Neural progenitor cell (in vitro differentiated cells): ENCODE measurements at regions not wholly inside any gene's neighbourhood (a gene's known extent, or its start where the extent isn't known, plus 50 kb on each side); places are given as distances from the start of the nearest gene placed in this dataset.

Experiments
- DNase-seq: peaks from one replicate; pipeline ENCODE4 v3.0.0-alpha.2; 2016; ENCODE audit warnings: low spot score
- H2AFZ ChIP-seq: fragments of 200-600 bp; sonication (generic); replicated peaks from 2 replicates; pipeline ENCODE4 v1.6.1; 2016; ENCODE audit warnings: antibody characterized with exemption
- H3F3A ChIP-seq: fragments of 200-600 bp; sonication (generic); 2 replicates; pipeline ENCODE4 v1.6.1; 2016; ENCODE audit warnings: antibody characterized with exemption, low read depth
- H3K27ac ChIP-seq: fragments of 200-600 bp; sonication (generic); 2 replicates; pipeline ENCODE4 v1.5.1; 2016; ENCODE audit warnings: mild to moderate bottlenecking
- H3K27me3 ChIP-seq: fragments of 200-600 bp; sonication (generic); 2 replicates; pipeline ENCODE4 v1.6.1; 2016; ENCODE audit warnings: mild to moderate bottlenecking, moderate library complexity
- H3K36me3 ChIP-seq: fragments of 200-600 bp; sonication (generic); 2 replicates; pipeline ENCODE4 v1.5.1; 2016
- H3K4me1 ChIP-seq: fragments of 200-600 bp; sonication (generic); 2 replicates; pipeline ENCODE4 v1.6.1; 2016; ENCODE audit warnings: mixed run types
- H3K4me2 ChIP-seq: fragments of 200-600 bp; sonication (generic); 2 replicates; pipeline ENCODE4 v1.6.1; 2016
- H3K4me3 ChIP-seq: fragments of 200-600 bp; sonication (generic); 2 replicates; pipeline ENCODE4 v1.5.1; 2016
- H3K79me2 ChIP-seq: fragments of 200-600 bp; sonication (generic); 2 replicates; pipeline ENCODE4 v1.6.1; 2016; ENCODE audit warnings: low read depth
- H3K9ac ChIP-seq: fragments of 200-600 bp; sonication (generic); 2 replicates; pipeline ENCODE4 v1.6.1; 2016
- H3K9me3 ChIP-seq: fragments of 200-600 bp; sonication (generic); 2 replicates; pipeline ENCODE4 v1.5.1; 2016; ENCODE audit warnings: low read depth
- H4K20me1 ChIP-seq: fragments of 200-600 bp; sonication (generic); 2 replicates; pipeline ENCODE4 v1.6.1; 2016; ENCODE audit warnings: low read depth
- H3K27ac Mint-ChIP-seq: 3 replicates; pipeline ENCODE4 v1.8.0; 2021; ENCODE audit warnings: mixed read lengths
- H3K27me3 Mint-ChIP-seq: 2 replicates; pipeline ENCODE4 v1.8.0; 2022; ENCODE audit warnings: low read depth, mild to moderate bottlenecking, inconsistent platforms, moderate library complexity, mixed read lengths; ENCODE audit not compliant: insufficient read depth
- H3K36me3 Mint-ChIP-seq: 3 replicates; pipeline ENCODE4 v1.8.0; 2021; ENCODE audit warnings: mixed read lengths
- H3K4me1 Mint-ChIP-seq: 3 replicates; pipeline ENCODE4 v1.8.0; 2021; ENCODE audit warnings: mixed read lengths
- H3K4me3 Mint-ChIP-seq: 3 replicates; pipeline ENCODE4 v1.8.0; 2021; ENCODE audit warnings: mild to moderate bottlenecking, moderate library complexity, mixed read lengths
- H3K9me3 Mint-ChIP-seq: 3 replicates; pipeline ENCODE4 v1.8.0; 2020; ENCODE audit warnings: mixed read lengths
- CTCF ChIP-seq: fragments of 200-600 bp; sonication (generic); IDR thresholded peaks from 2 replicates; pipeline ENCODE4 v1.5.1; 2017; ENCODE audit warnings: antibody characterized with exemption, mild to moderate bottlenecking
- EZH2 ChIP-seq: fragments of 200-600 bp; sonication (generic); IDR thresholded peaks from 2 replicates; pipeline ENCODE4 v1.6.1; 2017; ENCODE audit warnings: antibody characterized with exemption, mild to moderate bottlenecking, moderate library complexity
- EZH2phosphoT487 ChIP-seq: fragments of 200-600 bp; sonication (generic); IDR thresholded peaks from 2 replicates; pipeline ENCODE4 v1.6.1; 2017; ENCODE audit warnings: antibody characterized with exemption

DNA sequence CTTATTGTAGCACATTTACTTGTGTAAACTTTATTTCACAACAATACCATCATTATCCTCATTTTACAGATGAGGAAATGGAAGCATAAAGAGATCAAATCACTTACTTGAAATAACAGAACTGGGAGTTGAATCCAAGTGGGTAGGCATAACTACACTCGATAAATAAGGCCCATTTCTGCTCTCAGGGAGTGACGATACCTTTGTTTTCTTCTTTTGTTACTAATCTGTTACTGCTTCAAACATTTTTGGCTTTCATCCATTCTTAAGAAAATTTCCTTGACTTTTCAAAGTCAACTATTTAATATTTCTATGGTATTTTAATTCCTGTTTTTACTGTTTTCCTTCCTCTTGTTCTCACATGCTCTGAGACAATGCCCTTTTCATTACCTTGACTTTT is 201.6 kb downstream of the ATP23 start:
- H3K4me1 Mint-ChIP-seq, result no peaks in the 10 kb centered on the region
- Histone ChIP-seq H3K27me3 (no peaks in the 10 kb centered on the region), H3K79me2 (no peaks in the 10 kb centered on the region), H3K4me2 (no peak overlapping the region), H3K9me3 (no peaks in the 10 kb centered on the region), H2AFZ (no peak overlapping the region), H3K4me3 (no peak overlapping the region), H3K27ac (no peak overlapping the region), H4K20me1 (no peaks in the 10 kb centered on the region), H3K9ac (no peak overlapping the region), H3F3A (peaks cover 8% of the 10 kb centered on the region), H3K36me3 (no peaks in the 10 kb centered on the region), H3K4me1 (peaks cover 17% of the 10 kb centered on the region)
- H3K9me3 Mint-ChIP-seq, result no peaks in the 10 kb centered on the region
- H3K27me3 Mint-ChIP-seq, result no peaks in the 10 kb centered on the region
- no peak for DNase-seq
- no peak overlapping the region for H3K4me3 Mint-ChIP-seq
- H3K27ac Mint-ChIP-seq, result no peak overlapping the region
- no peaks in the 10 kb centered on the region for H3K36me3 Mint-ChIP-seq
- TF ChIP-seq CTCF, result no peak
- TF ChIP-seq EZH2phosphoT487, result no peak
- no peak for TF ChIP-seq EZH2

DNA sequence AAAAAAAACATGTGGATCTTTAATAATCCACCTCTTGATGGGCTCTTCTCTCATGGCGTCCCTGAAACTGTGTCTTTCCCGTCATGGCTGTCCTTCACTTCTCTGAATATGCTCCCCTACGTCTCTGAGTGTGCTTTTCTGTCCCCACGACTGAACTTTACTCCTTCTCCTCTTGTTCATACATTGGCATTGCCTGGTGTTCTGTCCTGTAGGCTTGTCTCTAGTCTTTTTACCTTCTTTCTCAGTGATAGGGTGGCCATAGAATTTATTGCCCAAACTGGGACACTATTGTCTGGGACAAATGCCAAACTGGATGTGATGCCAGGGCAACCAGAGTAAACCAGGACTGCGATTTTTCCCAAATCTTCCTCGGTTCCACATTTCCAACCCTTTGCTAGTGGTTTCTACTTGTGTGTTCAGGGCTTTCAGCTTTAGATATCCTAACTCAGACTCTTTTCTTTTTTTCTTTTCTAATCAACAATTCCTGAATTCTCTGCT is 202.2 kb downstream of the ATP23 start:
- TF ChIP-seq EZH2 (no peak), CTCF (no peak), EZH2phosphoT487 (no peak)
- no peaks in the 10 kb centered on the region for H3K9me3 ChIP-seq
- Mint-ChIP-seq H3K4me3 (no peak overlapping the region), H3K9me3 (no peaks in the 10 kb centered on the region), H3K36me3 (no peaks in the 10 kb centered on the region), H3K4me1 (no peaks in the 10 kb centered on the region), H3K27me3 (no peaks in the 10 kb centered on the region), H3K27ac (no peak overlapping the region)
- no peak overlapping the region for H3K9ac ChIP-seq
- DNase-seq, result no peak
- no peak overlapping the region for H3K4me3 ChIP-seq
- peaks cover 3% of the 10 kb centered on the region for H3F3A ChIP-seq
- H3K27me3 ChIP-seq, result no peaks in the 10 kb centered on the region
- no peak overlapping the region for H3K27ac ChIP-seq
- no peak overlapping the region for H3K4me2 ChIP-seq
- H4K20me1 ChIP-seq, result no peaks in the 10 kb centered on the region
- no peaks in the 10 kb centered on the region for H3K36me3 ChIP-seq
- H3K4me1 ChIP-seq, result peaks cover 11% of the 10 kb centered on the region
- no peaks in the 10 kb centered on the region for H3K79me2 ChIP-seq
- H2AFZ ChIP-seq, result no peak overlapping the region

- Mint-ChIP-seq H3K4me3 (no peak overlapping the region), H3K4me1 (no peaks in the 10 kb centered on the region), H3K27ac (no peak overlapping the region), H3K27me3 (no peaks in the 10 kb centered on the region), H3K9me3 (no peaks in the 10 kb centered on the region), H3K36me3 (no peaks in the 10 kb centered on the region)
- Histone ChIP-seq H3K36me3 (no peaks in the 10 kb centered on the region), H3K9ac (no peak overlapping the region), H3K4me2 (no peak overlapping the region), H3K79me2 (no peaks in the 10 kb centered on the region), H4K20me1 (no peaks in the 10 kb centered on the region), H2AFZ (peak overlapping the region; percentile 31), H3K4me1 (no peaks in the 10 kb centered on the region), H3K9me3 (no peaks in the 10 kb centered on the region), H3K27ac (no peak overlapping the region), H3K4me3 (no peak overlapping the region), H3K27me3 (no peaks in the 10 kb centered on the region), H3F3A (no peaks in the 10 kb centered on the region)
- no peak for TF ChIP-seq EZH2
- no peak for DNase-seq
Observed at GRCh38 chr12:58148405-58148804, 207.0 kb downstream of the ATP23 start.

GRCh38 chr12:58148976-58149375 is 207.6 kb downstream of the ATP23 start:
- Histone ChIP-seq H3K36me3 (no peaks in the 10 kb centered on the region), H3K4me3 (no peak overlapping the region), H3K9ac (no peak overlapping the region), H2AFZ (no peak overlapping the region), H3F3A (no peaks in the 10 kb centered on the region), H3K4me1 (no peaks in the 10 kb centered on the region), H3K4me2 (no peak overlapping the region), H3K79me2 (no peaks in the 10 kb centered on the region), H3K27ac (no peak overlapping the region), H3K27me3 (no peaks in the 10 kb centered on the region), H3K9me3 (no peaks in the 10 kb centered on the region), H4K20me1 (no peaks in the 10 kb centered on the region)
- no peaks in the 10 kb centered on the region for H3K4me1 Mint-ChIP-seq
- H3K27me3 Mint-ChIP-seq, result no peaks in the 10 kb centered on the region
- H3K36me3 Mint-ChIP-seq, result no peaks in the 10 kb centered on the region
- no peak for TF ChIP-seq CTCF
- TF ChIP-seq EZH2phosphoT487, result no peak
- TF ChIP-seq EZH2, result no peak
- H3K4me3 Mint-ChIP-seq, result no peak overlapping the region
- no peak overlapping the region for H3K27ac Mint-ChIP-seq
- H3K9me3 Mint-ChIP-seq, result no peaks in the 10 kb centered on the region
- DNase-seq, result no peak
